ENCODE measurements at regions not wholly inside any gene's neighbourhood (a gene's known extent, or its start where the extent isn't known, plus 50 kb on each side); places are given as distances from the start of the nearest gene placed in this dataset.
"Not testable (repeated sequence)": the region's sequence is repeated elsewhere in the genome, so short reads cannot be mapped to it uniquely, and the experiment has no call there.

- DNase-seq (ENCODE audit: low read depth), result no peak
These were observed 128.2 kb upstream of the TMEM170B start for GRCh38 chr6:11409371-11409770.

DNA sequence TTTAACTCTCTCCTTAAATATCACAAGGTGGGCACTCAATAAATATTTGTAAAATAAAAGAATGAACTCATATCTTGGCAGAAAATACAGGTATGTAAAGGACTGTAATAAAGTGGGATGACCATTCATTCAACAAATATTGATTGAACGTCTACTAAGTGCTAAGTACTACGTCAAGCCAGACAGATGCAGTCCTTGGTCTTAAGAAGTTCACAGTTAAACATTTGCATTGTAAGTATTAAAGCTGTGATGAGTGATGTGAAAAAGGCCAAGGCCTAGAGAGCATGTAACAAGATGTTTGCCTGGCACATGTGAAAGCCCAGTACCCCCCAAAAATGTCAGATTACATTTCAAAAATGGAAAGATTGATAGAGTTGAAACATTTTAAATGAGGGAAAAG, 130.1 kb upstream of the TMEM170B start:
- no peak for DNase-seq (ENCODE audit: low read depth)

- no peak for DNase-seq (ENCODE audit: low read depth)
These were observed 132.7 kb upstream of the TMEM170B start for GRCh38 chr6:11404838-11405237.

GRCh38 chr6:11404081-11404480, 133.5 kb upstream of the TMEM170B start:
- no peak for DNase-seq (ENCODE audit: low read depth)

DNA sequence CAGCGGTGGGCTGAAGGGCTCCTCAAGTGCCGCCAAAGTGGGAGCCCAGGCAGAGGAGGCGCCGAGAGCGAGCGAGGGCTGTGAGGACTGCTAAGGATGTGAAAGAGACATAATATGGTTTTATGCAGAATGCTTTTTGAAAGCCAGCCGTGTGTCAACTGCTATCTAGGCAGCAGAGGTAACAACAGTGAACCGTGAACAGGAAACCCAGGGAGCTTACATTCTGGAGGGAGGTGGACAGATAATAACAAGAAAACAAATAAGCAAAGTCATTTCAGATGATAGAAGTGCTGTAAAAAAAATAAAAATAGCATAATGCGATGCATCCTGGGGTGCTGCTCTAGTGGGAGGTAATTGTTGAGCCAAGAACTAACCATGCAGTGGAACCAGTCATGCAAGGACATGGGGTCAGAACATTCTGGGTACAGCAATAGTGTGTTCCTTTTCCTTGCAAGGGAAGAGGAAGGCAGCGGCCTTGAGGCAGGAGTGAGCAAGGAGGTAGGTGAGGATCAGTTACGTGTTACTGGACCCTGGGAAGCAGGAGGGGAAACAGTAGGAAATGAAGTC, 134.4 kb upstream of the TMEM170B start:
- DNase-seq (ENCODE audit: low read depth), result no peak

- DNase-seq (ENCODE audit: low read depth), result not testable (repeated sequence)
These were observed 135.0 kb upstream of the TMEM170B start for GRCh38 chr6:11402581-11402980.

GRCh38 chr6:11401954-11402353, 135.6 kb upstream of the TMEM170B start:
- not testable (repeated sequence) for DNase-seq (ENCODE audit: low read depth)

- peak; percentile 74 for DNase-seq (ENCODE audit: low read depth)
These were observed 138.9 kb upstream of the TMEM170B start for GRCh38 chr6:11398451-11399326.

DNA sequence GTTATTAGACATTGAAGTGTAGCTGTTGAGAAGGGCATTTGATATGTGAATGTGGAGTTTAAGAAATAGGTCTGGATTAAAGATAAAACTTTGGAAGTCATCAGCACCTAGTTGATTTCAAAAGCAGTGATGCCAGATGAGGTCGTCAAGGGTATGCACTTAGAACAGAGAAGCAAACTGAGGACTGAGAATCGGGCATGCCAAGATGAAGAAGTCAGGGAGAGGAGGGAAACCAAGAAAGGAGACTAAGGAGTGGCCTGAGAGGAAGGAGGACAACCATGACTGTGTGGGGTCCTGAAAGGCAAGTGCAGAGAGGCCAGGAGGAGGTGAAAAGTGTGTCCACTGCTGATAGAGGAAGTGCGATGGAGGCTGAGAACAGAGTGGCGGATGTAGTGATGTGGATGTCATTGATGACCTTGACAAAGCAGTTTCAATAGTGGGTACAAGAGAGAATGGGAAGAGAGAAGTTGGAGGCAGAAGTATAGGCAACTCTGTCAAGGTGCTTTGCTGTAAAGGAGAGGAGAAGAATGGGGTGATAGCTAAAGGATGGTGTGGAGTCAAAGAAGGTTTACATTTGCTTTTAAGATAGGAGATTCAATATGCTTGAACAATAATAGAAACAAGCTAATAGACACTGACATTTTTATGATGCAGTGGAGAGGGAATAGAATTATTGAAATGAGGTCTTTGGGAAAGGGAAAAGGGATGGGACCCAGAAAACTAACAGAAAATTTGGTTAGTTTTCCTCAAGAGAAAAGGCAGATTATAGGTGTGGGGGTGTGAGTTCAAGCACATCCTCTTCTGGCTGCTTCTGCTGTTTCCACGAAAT, 139.7 kb upstream of the TMEM170B start:
- DNase-seq (ENCODE audit: low read depth), result no peak

GRCh38 chr6:11396860-11397259, 140.7 kb upstream of the TMEM170B start:
- no peak for DNase-seq (ENCODE audit: low read depth)

DNA sequence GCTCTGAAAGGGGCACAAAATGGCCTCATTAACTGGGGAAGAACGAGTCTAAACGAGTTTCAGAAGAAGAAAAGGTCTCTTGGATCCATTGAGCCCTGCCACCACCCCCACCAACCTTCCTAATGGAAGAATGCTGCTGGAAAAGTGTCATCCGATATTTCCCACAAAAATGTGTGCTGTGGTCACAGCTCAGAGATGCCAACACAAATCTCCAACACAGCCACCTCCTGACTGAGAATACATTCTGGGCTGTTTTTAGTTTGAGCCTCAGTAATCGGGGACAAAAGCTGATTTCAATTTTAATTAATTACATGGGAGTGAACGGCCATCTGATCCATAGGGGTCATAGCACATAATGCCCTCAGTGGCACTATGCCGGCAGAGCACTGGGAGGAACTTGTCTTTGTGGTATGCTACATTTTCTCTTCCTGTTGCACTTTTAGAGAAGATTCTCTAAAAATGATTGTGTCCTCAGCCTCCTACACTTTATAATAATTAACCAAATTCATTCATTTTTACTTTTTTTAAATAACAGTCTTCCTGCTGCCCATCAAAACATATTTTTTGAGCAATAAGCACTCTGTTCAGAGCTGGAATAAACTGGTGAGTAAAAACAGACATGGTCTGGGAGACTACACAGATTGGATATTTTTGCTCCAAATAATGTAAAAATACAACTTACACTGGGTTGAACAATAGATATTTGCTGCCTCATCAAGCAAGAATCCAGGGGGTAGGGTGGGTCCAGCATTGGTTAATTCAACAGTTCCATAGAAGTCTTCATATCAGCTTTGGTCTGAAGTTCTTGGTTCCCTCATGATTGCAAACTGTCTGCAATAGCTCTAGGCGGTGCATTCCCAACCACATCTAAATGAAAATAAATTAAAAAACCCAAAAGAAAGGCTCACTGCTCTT, 143.6 kb upstream of the TMEM170B start:
- DNase-seq (ENCODE audit: low read depth), result peak; percentile 87

DNA sequence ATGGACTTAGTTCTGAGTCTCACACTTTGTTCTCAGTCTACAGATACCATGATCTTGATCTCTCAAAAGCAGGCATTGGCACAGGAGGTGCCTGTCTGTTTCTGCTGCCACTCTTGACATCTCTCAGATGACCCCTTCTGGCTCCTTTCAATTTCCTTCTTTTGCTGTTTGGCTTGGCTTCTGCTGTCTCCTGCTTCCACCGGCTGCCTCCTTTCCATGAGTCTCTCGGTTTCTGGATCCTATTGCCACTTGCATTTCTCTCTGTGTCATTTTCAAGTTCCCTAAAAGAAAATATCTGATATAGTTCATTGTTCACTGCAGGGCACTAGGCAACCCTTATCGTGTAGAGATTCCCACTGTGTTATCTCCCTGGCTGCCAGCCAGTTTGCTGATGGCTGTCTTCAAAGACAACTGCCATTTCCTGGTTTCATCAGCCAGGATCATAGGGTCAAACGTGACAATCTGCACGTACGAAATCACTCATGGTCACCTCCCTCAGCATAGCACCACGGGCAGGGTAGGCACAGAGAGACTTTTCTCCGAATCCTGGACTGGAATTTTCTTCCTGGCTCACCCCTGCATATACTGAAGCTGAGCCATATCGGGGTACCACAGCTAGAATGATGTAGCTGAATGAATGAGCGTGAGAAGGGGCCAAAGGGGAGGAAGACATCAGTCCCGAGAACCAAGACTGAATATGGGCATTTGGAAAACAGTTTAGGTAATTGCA, 144.6 kb upstream of the TMEM170B start:
- DNase-seq (ENCODE audit: low read depth), result no peak

- no peak for DNase-seq (ENCODE audit: low read depth)
These were observed 145.4 kb upstream of the TMEM170B start for GRCh38 chr6:11391934-11392777.

DNA sequence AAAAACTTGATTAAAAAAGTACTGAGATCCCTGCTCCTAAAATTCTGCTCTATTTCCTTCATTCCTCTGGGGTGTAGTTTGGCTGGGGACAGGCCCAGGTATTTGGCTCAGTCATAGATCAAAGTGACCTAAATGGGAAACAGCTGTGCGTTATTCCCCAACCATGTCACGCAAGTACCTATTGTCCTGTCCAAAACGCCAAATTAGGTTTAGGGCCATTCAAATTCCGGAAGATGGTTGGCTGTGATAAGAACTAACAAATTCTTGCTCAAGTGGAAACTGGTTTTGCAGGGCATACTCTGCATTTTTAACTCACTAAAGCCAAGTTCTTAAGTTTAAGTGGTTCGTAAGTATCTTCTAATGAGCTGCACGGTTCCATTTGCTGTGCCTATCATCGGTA, 147.6 kb upstream of the TMEM170B start:
- peak; percentile 48 for DNase-seq (ENCODE audit: low read depth)

DNA sequence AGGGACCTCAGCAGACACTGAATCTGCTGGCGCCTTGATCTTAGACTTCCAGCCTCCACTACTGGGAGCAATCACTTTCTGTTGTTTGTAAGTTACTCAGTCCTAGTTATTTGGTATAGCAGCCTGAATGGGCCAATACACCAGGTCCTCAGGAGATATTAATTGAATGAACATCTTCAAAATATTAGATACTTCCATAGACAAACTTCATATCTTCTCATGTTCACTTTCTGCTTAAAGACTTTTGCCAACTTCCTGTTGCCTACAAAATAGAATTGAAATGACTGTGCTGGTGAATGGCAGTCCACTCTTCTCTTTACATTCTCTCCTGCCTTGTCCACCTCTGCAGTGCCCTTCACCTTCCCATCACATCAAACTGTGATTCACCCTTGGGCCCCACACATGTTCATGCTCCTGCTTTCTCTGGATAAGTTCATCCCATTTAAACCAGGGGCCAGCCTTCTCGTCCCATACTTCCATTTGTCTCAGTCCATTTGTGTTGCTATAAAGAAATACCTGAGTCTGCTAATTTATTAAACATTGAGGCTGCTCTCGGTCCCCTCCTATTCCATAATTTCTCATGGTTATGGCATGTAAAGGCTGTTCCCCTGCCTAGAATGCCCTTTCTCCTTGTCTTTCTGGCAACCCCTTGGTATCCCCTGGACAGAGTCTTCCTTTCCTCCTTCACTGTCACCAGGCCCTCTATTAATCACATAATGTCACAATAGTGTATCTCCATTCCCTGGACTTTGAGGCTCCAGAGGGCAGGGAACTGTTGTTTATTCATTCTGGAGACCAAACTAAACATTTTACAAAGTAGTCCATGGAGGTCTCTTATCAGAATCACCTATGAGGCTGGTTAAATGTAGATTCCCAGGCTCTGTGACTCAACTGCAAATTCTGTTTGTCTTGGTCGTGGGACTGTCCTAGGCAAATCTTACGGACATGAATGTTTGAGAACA, 148.3 kb upstream of the TMEM170B start:
- no peak for DNase-seq (ENCODE audit: low read depth)

DNA sequence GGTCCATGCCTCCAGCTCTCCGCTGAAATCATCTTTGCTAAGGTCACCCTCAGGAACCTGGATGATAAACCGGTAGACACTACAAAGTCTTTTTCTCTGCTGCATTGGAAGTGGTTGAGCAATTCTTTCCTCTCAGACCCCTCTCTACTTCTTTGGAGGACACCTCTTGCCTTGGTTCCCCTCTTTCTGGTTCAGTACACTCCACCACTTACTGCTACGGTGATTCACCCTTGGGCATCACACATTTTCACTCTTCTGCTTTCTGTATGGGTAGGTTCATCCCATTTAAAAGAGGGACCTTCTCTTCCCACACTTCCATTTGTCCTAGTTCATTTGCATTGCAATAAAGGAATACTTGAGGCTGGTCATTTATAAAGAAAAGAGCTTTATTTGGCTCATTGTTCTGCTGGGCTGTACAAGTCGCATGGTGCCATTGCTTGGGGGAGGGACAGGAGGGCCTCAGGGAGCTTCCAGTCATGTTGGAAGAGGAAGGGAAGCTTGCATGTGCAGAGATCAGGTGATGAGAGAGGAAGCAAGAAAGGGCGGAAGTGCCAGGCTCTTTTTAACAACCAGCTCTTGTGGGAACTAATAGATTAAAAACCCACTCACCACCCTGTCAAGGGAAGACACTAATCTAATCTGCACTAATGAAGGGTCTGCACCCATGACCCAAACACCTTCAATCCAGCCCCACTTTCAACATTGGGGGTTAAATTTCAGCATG, 149.7 kb upstream of the TMEM170B start:
- DNase-seq (ENCODE audit: low read depth), result no peak

DNA sequence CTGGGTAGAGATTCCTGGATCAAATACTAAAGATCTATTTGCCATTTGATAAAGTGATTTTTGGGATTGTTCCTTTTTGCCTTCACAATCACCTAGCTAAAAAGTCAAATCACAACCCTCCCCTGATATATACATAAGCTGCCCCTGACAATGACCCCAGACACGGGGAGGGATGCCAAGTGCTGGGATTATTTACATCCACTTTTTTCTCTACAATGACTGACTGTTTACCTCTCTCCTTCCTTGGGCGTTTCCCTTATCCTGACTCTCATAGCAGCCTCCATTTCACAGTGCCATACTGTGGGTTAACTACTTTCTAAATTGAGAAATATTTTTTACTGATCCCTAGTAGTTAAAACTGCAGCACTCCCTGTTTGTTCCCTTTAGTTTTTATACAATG, 150.8 kb upstream of the TMEM170B start:
- no peak for DNase-seq (ENCODE audit: low read depth)

DNA sequence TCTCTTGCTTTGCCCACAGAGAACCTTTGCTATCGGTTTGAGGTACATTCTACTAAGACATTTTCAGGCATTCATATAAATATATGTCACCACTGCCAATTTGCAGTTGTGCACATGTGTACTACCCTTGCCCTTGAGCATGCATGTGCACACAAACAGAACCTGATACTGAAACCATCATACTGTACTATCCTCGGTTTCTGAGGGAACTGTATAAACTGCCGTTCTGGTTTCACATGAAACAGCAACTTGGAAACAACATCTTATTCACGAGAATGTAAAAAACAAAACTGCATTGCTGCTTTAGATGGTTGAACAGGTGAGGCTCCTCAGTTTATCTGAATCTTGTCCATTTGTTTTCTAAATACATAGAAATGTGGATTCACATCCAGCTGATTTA, 151.2 kb upstream of the TMEM170B start:
- no peak for DNase-seq (ENCODE audit: low read depth)

All from renal cortical epithelial cell (primary cell).